BJ (cell line): ENCODE measurements at regions not wholly inside any gene's neighbourhood (a gene's known extent, or its start where the extent isn't known, plus 50 kb on each side); places are given as distances from the start of the nearest gene placed in this dataset.

Source experiments
- CTCF ChIA-PET: fragments of 350-600 bp; formaldehyde crosslinking; extraction: SDS; loops from one replicate; lab custom pipeline; 2021; ENCODE audit warnings: antibody characterized with exemption, inconsistent platforms; lab: Yijun Ruan, JAX
- POLR2A ChIA-PET: fragments of 300-600 bp; sonication (Branson Sonifier 250); formaldehyde crosslinking; extraction: SDS; loops from one replicate; lab custom pipeline; 2021; ENCODE audit warnings: antibody characterized with exemption; lab: Charles Lee
- DNase-seq: peaks from one replicate; pipeline ENCODE4 v3.0.0-alpha.2; 2011; ENCODE audit warnings: low read depth
- H3K27me3 ChIP-seq: 2 replicates; pipeline ENCODE4 v1.6.0; 2011; ENCODE audit warnings: low read length; ENCODE audit not compliant: control insufficient read depth, insufficient read depth
- H3K36me3 ChIP-seq: 2 replicates; pipeline ENCODE4 v1.5.1; 2011; ENCODE audit warnings: low read length; ENCODE audit not compliant: control insufficient read depth, insufficient read depth
- H3K4me3 ChIP-seq: 2 replicates; pipeline ENCODE4 v1.5.1; 2011; ENCODE audit warnings: low read depth, mild to moderate bottlenecking, control low read depth, low read length
- CTCF ChIP-seq: IDR thresholded peaks from 2 replicates; pipeline ENCODE4 v1.5.1; 2011; ENCODE audit warnings: low read depth, mild to moderate bottlenecking, control low read depth, inconsistent platforms, low read length, moderate library complexity; ENCODE audit not compliant: insufficient read depth

DNA sequence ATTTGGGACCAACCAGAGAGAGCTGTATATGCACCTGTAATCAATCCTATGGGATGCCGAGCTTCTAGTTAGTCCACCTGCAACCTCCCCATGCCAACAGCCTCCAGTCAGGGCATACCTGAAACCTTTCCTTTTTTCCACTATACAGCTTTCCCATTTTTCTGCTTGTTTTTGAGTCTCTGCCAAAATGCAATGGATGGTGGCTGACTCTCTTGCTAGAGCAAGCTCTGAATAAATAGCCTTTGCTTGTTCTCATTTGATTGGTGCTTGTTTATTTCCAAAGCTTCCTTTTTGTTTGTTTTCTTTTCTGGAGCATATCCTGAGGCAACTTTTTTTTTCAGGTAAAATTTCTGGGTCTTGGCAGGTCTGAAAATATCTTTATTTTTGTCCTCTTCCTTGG lies 58.0 kb upstream of the PLET1 start:
- no peak for DNase-seq
- POLR2A ChIA-PET: no interaction called here
- no peaks in the 10 kb centered on the region for H3K36me3 ChIP-seq

GRCh38 chr11:112320668-112321067 lies 60.0 kb upstream of the PLET1 start:
- Histone ChIP-seq H3K27me3 (no peaks in the 10 kb centered on the region), H3K4me3 (no peak overlapping the region), H3K36me3 (no peaks in the 10 kb centered on the region)
- no peak for DNase-seq
- no peak for TF ChIP-seq CTCF
- POLR2A ChIA-PET: no interaction called here
- CTCF ChIA-PET: interaction anchor here (1.4 kb wide), 1 partner anchor 101 kb away, joined by 3 read pairs; no protein-coding TSS in a partner anchor

More for the DNA sequence above, 58.0 kb upstream of the PLET1 start:
- no peak for TF ChIP-seq CTCF
- CTCF ChIA-PET: interaction anchor here (0.6 kb wide), 1 partner anchor 99 kb away, joined by 3 read pairs; no protein-coding TSS in a partner anchor
- Histone ChIP-seq H3K4me3 (no peak overlapping the region), H3K27me3 (no peaks in the 10 kb centered on the region)

- DNase-seq: peak; percentile 63
- TF ChIP-seq CTCF: no peak
Measured at GRCh38 chr11:112321501-112322172, 61.0 kb upstream of the PLET1 start.

DNA sequence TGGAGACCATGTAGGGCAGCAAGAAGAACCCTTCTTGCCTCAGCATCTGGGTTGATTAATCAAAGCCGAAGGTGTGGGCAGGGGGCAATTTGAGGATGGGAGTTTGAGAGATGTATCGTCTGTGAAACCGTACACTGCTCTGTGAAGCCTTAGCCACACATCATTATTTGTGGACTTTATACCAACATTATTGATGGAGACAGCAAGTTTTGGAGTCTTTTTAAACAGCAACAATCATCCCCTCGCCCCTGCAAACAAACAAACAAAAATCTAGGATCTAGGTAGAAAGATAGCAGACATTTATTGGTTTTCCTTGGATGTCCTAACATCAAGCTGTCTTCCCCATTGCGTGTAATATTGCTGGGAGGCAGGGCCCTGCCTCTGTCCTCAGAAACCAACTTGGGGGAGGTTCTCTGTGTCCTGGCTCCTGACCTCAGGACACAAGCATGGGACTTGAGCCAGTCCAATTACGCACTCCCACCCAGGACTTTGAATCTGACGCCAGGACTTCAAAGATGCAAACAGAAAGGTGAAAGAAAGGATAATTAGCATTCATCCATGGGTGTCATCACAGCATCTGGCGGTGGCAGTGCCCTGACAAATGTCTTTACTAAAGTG lies 61.6 kb upstream of the PLET1 start:
- TF ChIP-seq CTCF: no peak
- ChIA-PET POLR2A (no interaction called here), CTCF (interaction anchor here (1.5 kb wide), 1 partner anchor 43 kb away, joined by 3 read pairs; no protein-coding TSS in a partner anchor)
- Histone ChIP-seq H3K4me3 (no peak overlapping the region), H3K36me3 (no peaks in the 10 kb centered on the region), H3K27me3 (no peaks in the 10 kb centered on the region)
- no peak for DNase-seq

More at GRCh38 chr11:112321501-112322172, 61.0 kb upstream of the PLET1 start:
- ChIA-PET CTCF (interaction anchor here (1.0 to 1.5 kb wide), 3 partner anchors 44 to 234 kb away, joined by 3 read pairs; no protein-coding TSS in a partner anchor), POLR2A (no interaction called here)
- H3K4me3 ChIP-seq: no peak overlapping the region
- no peaks in the 10 kb centered on the region for H3K27me3 ChIP-seq
- no peaks in the 10 kb centered on the region for H3K36me3 ChIP-seq

DNA sequence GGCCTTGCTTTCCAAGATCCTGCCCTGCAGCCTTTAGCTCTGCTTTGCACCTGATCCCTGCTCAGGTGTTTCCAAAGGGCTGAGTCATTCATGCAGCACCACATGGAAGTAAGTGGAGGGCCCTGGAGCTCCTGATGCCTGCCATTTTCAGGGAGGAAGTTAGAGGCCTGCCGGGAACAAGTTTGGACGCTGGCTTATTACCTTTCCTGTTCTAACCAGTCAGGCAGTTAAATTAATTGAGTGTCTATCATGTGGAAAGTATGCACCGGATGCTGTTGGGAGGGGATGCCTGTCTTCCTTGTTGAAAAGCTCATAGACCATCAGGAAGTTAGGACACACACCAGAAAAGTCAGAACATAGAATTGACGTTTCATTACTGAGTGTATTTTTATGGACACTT lies 73.7 kb upstream of the PLET1 start:
- ChIA-PET CTCF (interaction anchor here (0.8 kb wide), 1 partner anchor 221 kb away, joined by 3 read pairs; no protein-coding TSS in a partner anchor), POLR2A (no interaction called here)
- DNase-seq: no peak
- H3K27me3 ChIP-seq: peaks cover 2% of the 10 kb centered on the region; the same call in 1 of the 2 replicates
- H3K36me3 ChIP-seq: no peaks in the 10 kb centered on the region
- H3K4me3 ChIP-seq: no peak overlapping the region
- TF ChIP-seq CTCF: no peak
